HCT116 (cell line): ENCODE measurements at regions not wholly inside any gene's neighbourhood (a gene's known extent, or its start where the extent isn't known, plus 50 kb on each side); places are given as distances from the start of the nearest gene placed in this dataset.

ENCODE experiments used
- ATAC-seq: fragments of 200-7000 bp; cut with Tn5 transposase; 2 replicates; pipeline ENCODE4 v1.9.1; 2020; ENCODE audit warnings: mild to moderate bottlenecking, moderate library complexity
- BruUV-seq: library from RNA; stranded (reverse); fragments of 400-500 nt; replicated peaks from 2 replicates; lab custom pipeline; 2021; lab: Mats Ljungman, UMichigan
- CTCF ChIA-PET: fragments of 300-600 bp; sonication (Branson Sonifier 250); formaldehyde crosslinking; loops from one replicate; lab custom pipeline; 2021; ENCODE audit warnings: antibody characterized with exemption; lab: Charles Lee
- POLR2A ChIA-PET: fragments of 300-600, 350-600 bp; sonication (Branson Sonifier 250); formaldehyde crosslinking; loops from one replicate; lab custom pipeline; 2021; ENCODE audit warnings: antibody characterized with exemption; lab: Charles Lee
- RAD21 ChIA-PET, 2 experiments: fragments of 300-600 bp; sonication (Branson Sonifier 250); formaldehyde crosslinking; loops; one replicate each; lab custom pipeline; 2023; ENCODE audit warnings: low total read pairs in 2 of 2; ENCODE audit not compliant: uncharacterized antibody in 2 of 2, unreplicated experiment in 2 of 2, low non-redundant PET in 1 of 2; lab: Charles Lee
- DNase-seq: peaks from one replicate; pipeline ENCODE4 v3.0.0-alpha.2; 2010; ENCODE audit warnings: low read depth, low spot score
- H2AFZ ChIP-seq: fragments of 200-600 bp; shearing (Covaris generic), sonication (generic); 2 replicates; pipeline ENCODE4 v1.6.1; 2017; ENCODE audit warnings: low read depth, mixed run types, mixed read lengths, antibody characterized with exemption, low read length; ENCODE audit not compliant: poor library complexity, severe bottlenecking
- H3K27ac ChIP-seq: 2 replicates; pipeline ENCODE4 v1.5.1; 2012; ENCODE audit warnings: low read depth, low read length
- H3K27me3 ChIP-seq: fragments of 200-600 bp; sonication (generic); 2 replicates; pipeline ENCODE4 v1.6.1; 2016; ENCODE audit warnings: mixed run types, low read length, mixed read lengths; ENCODE audit not compliant: insufficient read depth
- H3K36me3 ChIP-seq, 2 experiments: fragments of 200-500 bp in 1 of 2; fragments of 200-600 bp in 1 of 2; sonication (Bioruptor generic) in 1 of 2; sonication (generic) in 1 of 2; 2 replicates each; pipeline versions ENCODE4 v1.5.1 to v1.6.1; 2014 to 2016; ENCODE audit warnings: low read length in 2 of 2, inconsistent platforms in 1 of 2, mixed read lengths in 1 of 2, mixed run types in 1 of 2; ENCODE audit not compliant: insufficient read depth in 2 of 2, control insufficient read depth in 1 of 2
- H3K4me1 ChIP-seq, 2 experiments: fragments of 200-600 bp in 1 of 2; sonication (generic) in 1 of 2; 2 replicates each; pipeline versions ENCODE4 v1.5.1 to v1.6.1; 2012 to 2017; ENCODE audit warnings: low read length in 2 of 2, inconsistent platforms in 1 of 2, mild to moderate bottlenecking in 1 of 2, mixed read lengths in 1 of 2, mixed run types in 1 of 2, moderate library complexity in 1 of 2; ENCODE audit not compliant: insufficient read depth in 2 of 2, control insufficient read depth in 1 of 2
- H3K4me2 ChIP-seq: fragments of 200-600 bp; sonication (generic); 2 replicates; pipeline ENCODE4 v1.6.1; 2017; ENCODE audit warnings: mixed run types, low read length, mixed read lengths
- H3K4me3 ChIP-seq, 2 experiments: fragments of 200-600 bp in 1 of 2; sonication (generic) in 1 of 2; replicated peaks in 1 of 2; 2 replicates each; pipeline ENCODE4 v1.5.1; 2011 to 2016; ENCODE audit warnings: low read length in 2 of 2, control low read depth in 1 of 2, low read depth in 1 of 2, mild to moderate bottlenecking in 1 of 2, mixed read lengths in 1 of 2, mixed run types in 1 of 2
- H3K79me2 ChIP-seq: fragments of 200-600 bp; sonication (generic); 2 replicates; pipeline ENCODE4 v1.6.1; 2017; ENCODE audit warnings: mild to moderate bottlenecking, mixed run types, low read length, moderate library complexity, mixed read lengths; ENCODE audit not compliant: insufficient read depth
- H3K9ac ChIP-seq: fragments of 200-600 bp; sonication (generic); 2 replicates; pipeline ENCODE4 v1.6.1; 2016; ENCODE audit warnings: low read length, mixed read lengths
- H3K9me2 ChIP-seq: fragments of 200-600 bp; sonication (generic), shearing (Covaris generic); 2 replicates; pipeline ENCODE4 v1.6.1; 2017; ENCODE audit warnings: mixed run types, mild to moderate bottlenecking, moderate library complexity; ENCODE audit not compliant: insufficient read depth
- H3K9me3 ChIP-seq, 2 experiments: fragments of 200-500 bp in 1 of 2; fragments of 200-600 bp in 1 of 2; sonication (Bioruptor generic) in 1 of 2; sonication (generic) in 1 of 2; 2 replicates each; pipeline ENCODE4 v1.6.1; 2014 to 2017; ENCODE audit warnings: low read length in 2 of 2, mixed read lengths in 2 of 2, inconsistent platforms in 1 of 2, low read depth in 1 of 2, mild to moderate bottlenecking in 1 of 2, mixed run types in 1 of 2, moderate library complexity in 1 of 2; ENCODE audit not compliant: control insufficient read depth in 1 of 2, insufficient read depth in 1 of 2
- H4K20me1 ChIP-seq: fragments of 200-600 bp; sonication (generic), shearing (Covaris generic); 2 replicates; pipeline ENCODE4 v1.6.1; 2017; ENCODE audit warnings: mixed run types, mild to moderate bottlenecking, moderate library complexity; ENCODE audit not compliant: insufficient read depth
- FOSL1 ChIP-seq: IDR thresholded peaks from 2 replicates; pipeline ENCODE4 v1.6.1; 2012; ENCODE audit warnings: low read depth
- JUND ChIP-seq: IDR thresholded peaks from 2 replicates; pipeline ENCODE4 v1.6.1; 2012
- MAX ChIP-seq: IDR thresholded peaks from 2 replicates; pipeline ENCODE4 v1.6.1; 2012
- ZNF274 ChIP-seq: fragments of 200-500 bp; sonication (Bioruptor generic); IDR thresholded peaks from 2 replicates; pipeline ENCODE4 v1.6.1; 2014; ENCODE audit warnings: mild to moderate bottlenecking, low read depth, low read length, inconsistent platforms
- intact Hi-C: fragments of 100-400 bp; cut with micrococcal nuclease; formaldehyde crosslinking; loops from 2 replicates; pipeline ENCODE4 v1.10.0; 2022

GRCh38 chr6:121811106-121811505 is 375.7 kb downstream of the GJA1 start:
- Histone ChIP-seq H3K27ac (no peak overlapping the region), H3K9me3 (no peaks in the 10 kb centered on the region), H3K4me2 (no peak overlapping the region), H2AFZ (no peak overlapping the region), H3K4me1 (no peaks in the 10 kb centered on the region), H3K79me2 (no peaks in the 10 kb centered on the region), H3K9me2 (no peaks in the 10 kb centered on the region), H3K4me3 (no peak overlapping the region), H3K27me3 (no peaks in the 10 kb centered on the region), H3K36me3 (no peaks in the 10 kb centered on the region), H4K20me1 (no peaks in the 10 kb centered on the region), H3K9ac (no peak overlapping the region)
- BruUV-seq: no TSS peak
- DNase-seq (no peak), ATAC-seq (no peak)
- intact Hi-C loops: no loop called here
- ChIA-PET POLR2A (no interaction called here), CTCF (no interaction called here), RAD21 (no interaction called here)
- TF ChIP-seq JUND: no peak

- Histone ChIP-seq H3K79me2 (no peaks in the 10 kb centered on the region), H3K9me2 (no peaks in the 10 kb centered on the region), H2AFZ (no peak overlapping the region), H3K4me1 (no peaks in the 10 kb centered on the region), H3K36me3 (no peaks in the 10 kb centered on the region), H4K20me1 (no peaks in the 10 kb centered on the region), H3K4me3 (no peak overlapping the region), H3K27ac (no peak overlapping the region), H3K4me2 (no peak overlapping the region), H3K9ac (no peak overlapping the region), H3K9me3 (peaks cover 0 to 6% of the 10 kb centered on the region in 2 experiments; a peak in 2 of 4 replicates), H3K27me3 (no peaks in the 10 kb centered on the region)
- POLR2A ChIA-PET: no interaction called here
- DNase-seq: no peak
- TF ChIP-seq FOSL1: no peak
- no peak for TF ChIP-seq ZNF274
- no peak for TF ChIP-seq MAX
- CTCF ChIA-PET: no interaction called here
- intact Hi-C loops: no loop called here
- no peak for ATAC-seq
- RAD21 ChIA-PET: no interaction called here
- no TSS peak for BruUV-seq
These were observed 380.9 kb downstream of the GJA1 start for GRCh38 chr6:121816361-121816760.
